ENCODE measurements at regions not wholly inside any gene's neighbourhood (a gene's known extent, or its start where the extent isn't known, plus 50 kb on each side); places are given as distances from the start of the nearest gene placed in this dataset.

GRCh38 chr5:86918246-86918645 is 300.5 kb downstream of the COX7C start:
- DNase-seq (ENCODE audit: low read depth) = no peak
- H3K4me3 ChIP-seq (ENCODE audit: low read depth, low read length) = no peak overlapping the region
- in situ Hi-C loops (cut with HindIII; ENCODE audit: low sequenced_read_pairs) = no loop called here
- TF ChIP-seq, protein P1, sequence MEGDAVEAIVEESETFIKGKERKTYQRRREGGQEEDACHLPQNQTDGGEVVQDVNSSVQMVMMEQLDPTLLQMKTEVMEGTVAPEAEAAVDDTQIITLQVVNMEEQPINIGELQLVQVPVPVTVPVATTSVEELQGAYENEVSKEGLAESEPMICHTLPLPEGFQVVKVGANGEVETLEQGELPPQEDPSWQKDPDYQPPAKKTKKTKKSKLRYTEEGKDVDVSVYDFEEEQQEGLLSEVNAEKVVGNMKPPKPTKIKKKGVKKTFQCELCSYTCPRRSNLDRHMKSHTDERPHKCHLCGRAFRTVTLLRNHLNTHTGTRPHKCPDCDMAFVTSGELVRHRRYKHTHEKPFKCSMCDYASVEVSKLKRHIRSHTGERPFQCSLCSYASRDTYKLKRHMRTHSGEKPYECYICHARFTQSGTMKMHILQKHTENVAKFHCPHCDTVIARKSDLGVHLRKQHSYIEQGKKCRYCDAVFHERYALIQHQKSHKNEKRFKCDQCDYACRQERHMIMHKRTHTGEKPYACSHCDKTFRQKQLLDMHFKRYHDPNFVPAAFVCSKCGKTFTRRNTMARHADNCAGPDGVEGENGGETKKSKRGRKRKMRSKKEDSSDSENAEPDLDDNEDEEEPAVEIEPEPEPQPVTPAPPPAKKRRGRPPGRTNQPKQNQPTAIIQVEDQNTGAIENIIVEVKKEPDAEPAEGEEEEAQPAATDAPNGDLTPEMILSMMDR (IDR thresholded peaks at IDR 0.05; ENCODE audit: low read depth, low read length, missing control alignments) = no peak

DNA sequence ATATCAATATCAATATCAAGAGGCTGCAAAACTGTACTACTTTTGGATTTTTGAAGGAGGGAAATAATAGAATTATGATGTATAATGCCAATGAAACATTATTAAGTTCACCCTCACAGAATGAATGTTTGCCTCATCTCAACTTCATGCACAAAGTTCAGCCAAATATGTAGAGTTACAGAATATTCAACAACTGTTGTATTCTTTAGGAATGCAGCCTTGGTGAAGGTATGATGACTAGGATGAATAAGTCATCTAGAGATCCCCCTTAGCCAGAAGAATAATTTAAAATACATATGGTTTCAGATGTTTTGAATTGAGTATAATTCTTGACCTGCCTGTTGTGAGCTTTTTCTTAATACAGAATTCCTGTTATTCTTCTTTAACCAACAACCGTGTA is 308.3 kb downstream of the COX7C start:
- DNase-seq (ENCODE audit: low read depth) = no peak
- in situ Hi-C loops (cut with HindIII; ENCODE audit: low sequenced_read_pairs) = no loop called here
- TF ChIP-seq, protein P1 (IDR thresholded peaks at IDR 0.05; ENCODE audit: low read depth, low read length, missing control alignments) = no peak
- no peak overlapping the region for H3K4me3 ChIP-seq (ENCODE audit: low read depth, low read length)

GRCh38 chr5:86929123-86929766 is 311.5 kb downstream of the COX7C start:
- TF ChIP-seq, protein P1 (IDR thresholded peaks at IDR 0.05; ENCODE audit: low read depth, low read length, missing control alignments) = no peak
- no peak overlapping the region for H3K4me3 ChIP-seq (ENCODE audit: low read depth, low read length)
- in situ Hi-C loops (cut with HindIII; ENCODE audit: low sequenced_read_pairs) = no loop called here
- DNase-seq (ENCODE audit: low read depth) = no peak

GRCh38 chr5:86951761-86952160 is 315.9 kb upstream of the RASA1 start:
- DNase-seq (ENCODE audit: low read depth) = no peak
- H3K4me3 ChIP-seq (ENCODE audit: low read depth, low read length) = no peak overlapping the region
- TF ChIP-seq, protein P1 (IDR thresholded peaks at IDR 0.05; ENCODE audit: low read depth, low read length, missing control alignments) = no peak
- in situ Hi-C loops (cut with HindIII; ENCODE audit: low sequenced_read_pairs) = no loop called here

DNA sequence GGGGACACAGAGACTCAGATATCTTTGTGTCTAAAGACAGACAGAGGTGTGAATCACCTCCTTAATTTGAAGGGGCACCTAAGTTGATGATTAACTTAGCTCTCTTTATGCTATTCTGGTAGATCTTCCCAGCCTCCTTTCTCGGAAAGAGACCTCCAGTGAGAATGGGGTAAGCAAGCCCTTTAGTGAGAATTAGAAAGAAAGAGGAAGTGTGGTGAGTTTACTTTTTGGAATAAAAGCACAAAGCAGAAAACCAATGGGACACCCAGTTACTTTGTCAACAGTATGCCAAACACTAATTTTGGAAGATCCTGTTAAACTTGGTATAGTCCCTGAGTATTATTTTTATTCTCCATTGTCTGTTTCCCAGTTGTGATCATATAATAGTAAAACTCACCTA is 302.8 kb upstream of the RASA1 start:
- in situ Hi-C loops (cut with HindIII; ENCODE audit: low sequenced_read_pairs) = no loop called here

GRCh38 chr5:86968301-86968753 is 299.4 kb upstream of the RASA1 start:
- TF ChIP-seq, protein P1 (IDR thresholded peaks at IDR 0.05; ENCODE audit: low read depth, low read length, missing control alignments) = no peak
- H3K4me3 ChIP-seq (ENCODE audit: low read depth, low read length) = no peak overlapping the region
- DNase-seq (ENCODE audit: low read depth) = peak; percentile 73
- in situ Hi-C loops (cut with HindIII; ENCODE audit: low sequenced_read_pairs) = no loop called here

More for the DNA sequence above, 302.8 kb upstream of the RASA1 start:
- TF ChIP-seq, protein P1 (IDR thresholded peaks at IDR 0.05; ENCODE audit: low read depth, low read length, missing control alignments) = no peak
- H3K4me3 ChIP-seq (ENCODE audit: low read depth, low read length) = no peak overlapping the region
- no peak for DNase-seq (ENCODE audit: low read depth)

All from astrocyte of the cerebellum (primary cell).